Stimulated activated effector memory CD8-positive, alpha-beta T cell treated with anti-CD3 and anti-CD28 coated beads, Interleukin-12 subunit alpha, Interleukin-12 subunit beta, amount 100 ng/mL, for 72 hours (primary cell): ENCODE measurements at regions not wholly inside any gene's neighbourhood (a gene's known extent, or its start where the extent isn't known, plus 50 kb on each side); places are given as distances from the start of the nearest gene placed in this dataset.

Source experiments
- ATAC-seq: fragments of 150-1000 bp; cut with Tn5 transposase; 2 replicates; pipeline ENCODE4 v1.10.0; 2021
- DNase-seq, 2 donors: peaks; one replicate each; pipeline ENCODE4 v3.0.0; 2021 to 2022; ENCODE audit warnings: low spot score in 2 of 2
- H3K27ac Mint-ChIP-seq: one replicate; pipeline ENCODE4 v1.8.0; 2022; ENCODE audit warnings: mild to moderate bottlenecking, mixed read lengths
- H3K36me3 Mint-ChIP-seq: one replicate; pipeline ENCODE4 v1.8.0; 2022; ENCODE audit warnings: mild to moderate bottlenecking, mixed read lengths
- H3K4me1 Mint-ChIP-seq: one replicate; pipeline ENCODE4 v1.8.0; 2022; ENCODE audit warnings: mixed read lengths
- H3K4me3 Mint-ChIP-seq: one replicate; pipeline ENCODE4 v1.8.0; 2022; ENCODE audit warnings: mild to moderate bottlenecking, mixed read lengths
- H3K9me3 Mint-ChIP-seq: one replicate; pipeline ENCODE4 v1.8.0; 2022; ENCODE audit warnings: mixed read lengths

GRCh38 chr18:78770823-78771139 lies 208.8 kb upstream of the SALL3 start:
- ATAC-seq = no peak
- Mint-ChIP-seq H3K4me1 (no peaks in the 10 kb centered on the region), H3K27ac (no peak overlapping the region), H3K36me3 (no peaks in the 10 kb centered on the region), H3K9me3 (no peaks in the 10 kb centered on the region), H3K4me3 (no peak overlapping the region)
- no peak for DNase-seq

GRCh38 chr18:78771496-78772359 lies 207.9 kb upstream of the SALL3 start:
- no peak overlapping the region for H3K27ac Mint-ChIP-seq
- H3K9me3 Mint-ChIP-seq = no peaks in the 10 kb centered on the region
- H3K36me3 Mint-ChIP-seq = no peaks in the 10 kb centered on the region
- no peak overlapping the region for H3K4me3 Mint-ChIP-seq
- no peaks in the 10 kb centered on the region for H3K4me1 Mint-ChIP-seq
- ATAC-seq (no peak), DNase-seq (no peak)

- no peaks in the 10 kb centered on the region for H3K4me1 Mint-ChIP-seq
- H3K9me3 Mint-ChIP-seq = no peaks in the 10 kb centered on the region
- H3K4me3 Mint-ChIP-seq = no peak overlapping the region
- H3K27ac Mint-ChIP-seq = no peak overlapping the region
- no peaks in the 10 kb centered on the region for H3K36me3 Mint-ChIP-seq
- DNase-seq = no peak
- ATAC-seq = no peak
These were observed 207.0 kb upstream of the SALL3 start for GRCh38 chr18:78772360-78773302.

GRCh38 chr18:78773303-78773755 lies 206.3 kb upstream of the SALL3 start:
- Mint-ChIP-seq H3K9me3 (no peaks in the 10 kb centered on the region), H3K36me3 (no peaks in the 10 kb centered on the region), H3K27ac (no peak overlapping the region), H3K4me3 (no peak overlapping the region), H3K4me1 (no peaks in the 10 kb centered on the region)
- DNase-seq = no peak
- no peak for ATAC-seq

GRCh38 chr18:78773819-78774218 lies 205.8 kb upstream of the SALL3 start:
- Mint-ChIP-seq H3K4me3 (no peak overlapping the region), H3K9me3 (no peaks in the 10 kb centered on the region), H3K27ac (no peak overlapping the region), H3K4me1 (no peaks in the 10 kb centered on the region), H3K36me3 (no peaks in the 10 kb centered on the region)
- no peak for DNase-seq
- ATAC-seq = no peak

GRCh38 chr18:78774741-78775141 lies 204.9 kb upstream of the SALL3 start:
- no peaks in the 10 kb centered on the region for H3K4me1 Mint-ChIP-seq
- no peak for ATAC-seq
- H3K36me3 Mint-ChIP-seq = no peaks in the 10 kb centered on the region
- DNase-seq = no peak
- H3K4me3 Mint-ChIP-seq = no peak overlapping the region
- no peak overlapping the region for H3K27ac Mint-ChIP-seq
- H3K9me3 Mint-ChIP-seq = no peaks in the 10 kb centered on the region

GRCh38 chr18:78776151-78776550 lies 203.5 kb upstream of the SALL3 start:
- Mint-ChIP-seq H3K4me1 (no peaks in the 10 kb centered on the region), H3K36me3 (no peaks in the 10 kb centered on the region), H3K27ac (no peak overlapping the region), H3K9me3 (no peaks in the 10 kb centered on the region), H3K4me3 (no peak overlapping the region)
- no peak for DNase-seq
- ATAC-seq = no peak

GRCh38 chr18:78776706-78777285 lies 202.8 kb upstream of the SALL3 start:
- Mint-ChIP-seq H3K36me3 (no peaks in the 10 kb centered on the region), H3K9me3 (no peaks in the 10 kb centered on the region), H3K4me3 (no peak overlapping the region), H3K4me1 (no peaks in the 10 kb centered on the region), H3K27ac (no peak overlapping the region)
- no peak for DNase-seq
- no peak for ATAC-seq

- ATAC-seq (peak; percentile 4), DNase-seq (no peak)
- no peaks in the 10 kb centered on the region for H3K9me3 Mint-ChIP-seq
- no peaks in the 10 kb centered on the region for H3K4me1 Mint-ChIP-seq
- no peak overlapping the region for H3K27ac Mint-ChIP-seq
- no peak overlapping the region for H3K4me3 Mint-ChIP-seq
- H3K36me3 Mint-ChIP-seq = no peaks in the 10 kb centered on the region
These were observed 201.6 kb upstream of the SALL3 start for GRCh38 chr18:78777992-78778391.

GRCh38 chr18:78778651-78779050 lies 201.0 kb upstream of the SALL3 start:
- DNase-seq (no peak), ATAC-seq (no peak)
- H3K9me3 Mint-ChIP-seq = no peaks in the 10 kb centered on the region
- no peaks in the 10 kb centered on the region for H3K4me1 Mint-ChIP-seq
- no peak overlapping the region for H3K27ac Mint-ChIP-seq
- no peak overlapping the region for H3K4me3 Mint-ChIP-seq
- H3K36me3 Mint-ChIP-seq = no peaks in the 10 kb centered on the region

- no peaks in the 10 kb centered on the region for H3K36me3 Mint-ChIP-seq
- H3K4me3 Mint-ChIP-seq = no peak overlapping the region
- H3K27ac Mint-ChIP-seq = no peak overlapping the region
- H3K9me3 Mint-ChIP-seq = no peaks in the 10 kb centered on the region
- no peak for DNase-seq
- ATAC-seq = no peak
- no peaks in the 10 kb centered on the region for H3K4me1 Mint-ChIP-seq
These were observed 199.5 kb upstream of the SALL3 start for GRCh38 chr18:78779996-78780718.

GRCh38 chr18:78780719-78781600 lies 198.7 kb upstream of the SALL3 start:
- DNase-seq = no peak
- Mint-ChIP-seq H3K27ac (no peak overlapping the region), H3K36me3 (no peaks in the 10 kb centered on the region), H3K9me3 (no peaks in the 10 kb centered on the region), H3K4me1 (no peaks in the 10 kb centered on the region), H3K4me3 (no peak overlapping the region)
- ATAC-seq = no peak

GRCh38 chr18:78781601-78781960 lies 198.0 kb upstream of the SALL3 start:
- Mint-ChIP-seq H3K27ac (no peak overlapping the region), H3K4me1 (no peaks in the 10 kb centered on the region), H3K4me3 (no peak overlapping the region), H3K9me3 (no peaks in the 10 kb centered on the region), H3K36me3 (no peaks in the 10 kb centered on the region)
- DNase-seq = no peak
- no peak for ATAC-seq

GRCh38 chr18:78782951-78783563 lies 196.6 kb upstream of the SALL3 start:
- H3K27ac Mint-ChIP-seq = no peak overlapping the region
- ATAC-seq (peak; percentile 17), DNase-seq (no peak)
- H3K4me3 Mint-ChIP-seq = no peak overlapping the region
- no peaks in the 10 kb centered on the region for H3K9me3 Mint-ChIP-seq
- H3K36me3 Mint-ChIP-seq = no peaks in the 10 kb centered on the region
- no peaks in the 10 kb centered on the region for H3K4me1 Mint-ChIP-seq
